ENCODE measurements at regions not wholly inside any gene's neighbourhood (a gene's known extent, or its start where the extent isn't known, plus 50 kb on each side); places are given as distances from the start of the nearest gene placed in this dataset.

- dilution Hi-C loops (cut with HindIII; ENCODE audit: low sequenced_read_pairs, unreplicated experiment) (no loop called here), in situ Hi-C loops (cut with MboI; ENCODE audit: low sequenced_read_pairs) (no loop called here), intact Hi-C loops (cut with micrococcal nuclease) (no loop called here)
- H3K4me1 ChIP-seq (ENCODE audit: control insufficient read depth, insufficient read depth, low read length) = no peaks in the 10 kb centered on the region
- no peak overlapping the region for H2AK5ac ChIP-seq (ENCODE audit: low read depth, low read length)
- H3K9me1 ChIP-seq (ENCODE audit: insufficient read depth, low read length) = no peaks in the 10 kb centered on the region
- H2BK15ac ChIP-seq (ENCODE audit: low read depth, low read length) = no peak overlapping the region
- H3K56ac ChIP-seq (ENCODE audit: extremely low read depth, insufficient read depth, low read length) = no peak overlapping the region
- BruUV-seq (replicated peaks) = no TSS peak
- no peak overlapping the region for H3K4me2 ChIP-seq (ENCODE audit: low read depth, low read length)
- H2BK120ac ChIP-seq (ENCODE audit: low read depth, low read length) = no peak overlapping the region
- no peak overlapping the region for H3K18ac ChIP-seq (ENCODE audit: low read depth, low read length)
- no CpG with 5 or more reads among the region's 3 CpGs for WGBS, 2 experiments (ENCODE audit: extremely low coverage in 2 of 2, insufficient read length in 1 of 2)
- no peak overlapping the region for H3K27ac ChIP-seq (ENCODE audit: insufficient read depth, low read length)
- H3K9ac ChIP-seq (ENCODE audit: low read depth, low read length) = no peak overlapping the region
- H3K9me3 ChIP-seq (ENCODE audit: control insufficient read depth, insufficient read depth, low read length) = peaks cover 14% of the 10 kb centered on the region
- H2AK9ac ChIP-seq (replicated peaks; ENCODE audit: low read depth, low read length, poor library complexity) = no peak overlapping the region
- no peak overlapping the region for H4K8ac ChIP-seq (ENCODE audit: low read depth in 2 of 2, low read length in 2 of 2)
- no peak overlapping the region for H4K5ac ChIP-seq (ENCODE audit: low read depth, low read length)
- H2BK5ac ChIP-seq (ENCODE audit: low read depth, low read length, poor library complexity, severe bottlenecking) = no peak overlapping the region
- H3K4ac ChIP-seq (ENCODE audit: low read depth, low read length) = no peak overlapping the region
- DNase-seq (no peak), ATAC-seq (ENCODE audit: low read depth) (no peak)
- ChIA-PET POLR2A (ENCODE audit: unreplicated experiment) (no interaction called here), CTCF (no interaction called here)
- no peak overlapping the region for H4K91ac ChIP-seq (ENCODE audit: insufficient read depth, low read depth, low read length)
- no peaks in the 10 kb centered on the region for H4K20me1 ChIP-seq (ENCODE audit: insufficient read depth, low read length)
- no peak overlapping the region for H3K14ac ChIP-seq (replicated peaks; ENCODE audit: low read depth, low read length)
- TF ChIP-seq MAFK (IDR thresholded peaks at IDR 0.05; ENCODE audit: low read depth, low read length) = no peak
- TF ChIP-seq, protein P1, sequence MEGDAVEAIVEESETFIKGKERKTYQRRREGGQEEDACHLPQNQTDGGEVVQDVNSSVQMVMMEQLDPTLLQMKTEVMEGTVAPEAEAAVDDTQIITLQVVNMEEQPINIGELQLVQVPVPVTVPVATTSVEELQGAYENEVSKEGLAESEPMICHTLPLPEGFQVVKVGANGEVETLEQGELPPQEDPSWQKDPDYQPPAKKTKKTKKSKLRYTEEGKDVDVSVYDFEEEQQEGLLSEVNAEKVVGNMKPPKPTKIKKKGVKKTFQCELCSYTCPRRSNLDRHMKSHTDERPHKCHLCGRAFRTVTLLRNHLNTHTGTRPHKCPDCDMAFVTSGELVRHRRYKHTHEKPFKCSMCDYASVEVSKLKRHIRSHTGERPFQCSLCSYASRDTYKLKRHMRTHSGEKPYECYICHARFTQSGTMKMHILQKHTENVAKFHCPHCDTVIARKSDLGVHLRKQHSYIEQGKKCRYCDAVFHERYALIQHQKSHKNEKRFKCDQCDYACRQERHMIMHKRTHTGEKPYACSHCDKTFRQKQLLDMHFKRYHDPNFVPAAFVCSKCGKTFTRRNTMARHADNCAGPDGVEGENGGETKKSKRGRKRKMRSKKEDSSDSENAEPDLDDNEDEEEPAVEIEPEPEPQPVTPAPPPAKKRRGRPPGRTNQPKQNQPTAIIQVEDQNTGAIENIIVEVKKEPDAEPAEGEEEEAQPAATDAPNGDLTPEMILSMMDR (conservative IDR thresholded peaks at IDR 0.05; ENCODE audit: low read depth, low read length) = no peak
- no peak for TF ChIP-seq NFE2L2 (IDR thresholded peaks at IDR 0.05; ENCODE audit: low read depth, low read length)
- TF ChIP-seq RFX5 (IDR thresholded peaks at IDR 0.05; ENCODE audit: low read depth, low read length) = no peak
- TF ChIP-seq MXI1 (IDR thresholded peaks at IDR 0.05; ENCODE audit: borderline replicate concordance, low read depth, low read length) = no peak
- no peak for TF ChIP-seq FOS (IDR thresholded peaks at IDR 0.05; ENCODE audit: low read depth, low read length)
- TF ChIP-seq BHLHE40 (IDR thresholded peaks at IDR 0.05; ENCODE audit: low read depth, low read length) = no peak
- TF ChIP-seq RCOR1 (IDR thresholded peaks at IDR 0.05; ENCODE audit: insufficient replicate concordance, low read length) = no peak
- TF ChIP-seq, protein P2, sequence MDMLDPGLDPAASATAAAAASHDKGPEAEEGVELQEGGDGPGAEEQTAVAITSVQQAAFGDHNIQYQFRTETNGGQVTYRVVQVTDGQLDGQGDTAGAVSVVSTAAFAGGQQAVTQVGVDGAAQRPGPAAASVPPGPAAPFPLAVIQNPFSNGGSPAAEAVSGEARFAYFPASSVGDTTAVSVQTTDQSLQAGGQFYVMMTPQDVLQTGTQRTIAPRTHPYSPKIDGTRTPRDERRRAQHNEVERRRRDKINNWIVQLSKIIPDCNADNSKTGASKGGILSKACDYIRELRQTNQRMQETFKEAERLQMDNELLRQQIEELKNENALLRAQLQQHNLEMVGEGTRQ (IDR thresholded peaks at IDR 0.05; ENCODE audit: low read depth, low read length) = no peak
- TF ChIP-seq POLR2A (IDR thresholded peaks at IDR 0.05; ENCODE audit: low read depth, low read length) = no peak
- no peak for TF ChIP-seq ELK1 (IDR thresholded peaks at IDR 0.05; ENCODE audit: borderline replicate concordance, low read depth, low read length)
- no peak for TF ChIP-seq CHD1 (IDR thresholded peaks at IDR 0.05; ENCODE audit: low read depth, low read length)
- TF ChIP-seq RAD21 (IDR thresholded peaks at IDR 0.05; ENCODE audit: low read length) = no peak
- TF ChIP-seq MAZ (IDR thresholded peaks at IDR 0.05; ENCODE audit: borderline replicate concordance, low read depth, low read length) = no peak
- no peaks in the 10 kb centered on the region for H3K79me1 ChIP-seq (ENCODE audit: low read depth in 1 of 2, low read length in 2 of 2)
- no peaks in the 10 kb centered on the region for H3K36me3 ChIP-seq (ENCODE audit: control insufficient read depth, insufficient read depth, low read length)
- H3K4me3 ChIP-seq (ENCODE audit: insufficient read depth, low read depth, low read length) = no peak overlapping the region
- no peak overlapping the region for H3K23ac ChIP-seq (ENCODE audit: low read depth, low read length)
- no peak overlapping the region for H2AFZ ChIP-seq (replicated peaks; ENCODE audit: low read length, poor library complexity)
- H2BK20ac ChIP-seq (ENCODE audit: low read depth, low read length) = no peak overlapping the region
- no peaks in the 10 kb centered on the region for H3K27me3 ChIP-seq (ENCODE audit: control insufficient read depth, insufficient read depth, low read length)
These were observed 177.6 kb upstream of the SETMAR start for GRCh38 chr3:4125576-4125975.

Data from IMR-90 (cell line).